ENCODE measurements at regions not wholly inside any gene's neighbourhood (a gene's known extent, or its start where the extent isn't known, plus 50 kb on each side); places are given as distances from the start of the nearest gene placed in this dataset.
"Not testable (repeated sequence)": the region's sequence is repeated elsewhere in the genome, so short reads cannot be mapped to it uniquely, and the experiment has no call there.

DNA sequence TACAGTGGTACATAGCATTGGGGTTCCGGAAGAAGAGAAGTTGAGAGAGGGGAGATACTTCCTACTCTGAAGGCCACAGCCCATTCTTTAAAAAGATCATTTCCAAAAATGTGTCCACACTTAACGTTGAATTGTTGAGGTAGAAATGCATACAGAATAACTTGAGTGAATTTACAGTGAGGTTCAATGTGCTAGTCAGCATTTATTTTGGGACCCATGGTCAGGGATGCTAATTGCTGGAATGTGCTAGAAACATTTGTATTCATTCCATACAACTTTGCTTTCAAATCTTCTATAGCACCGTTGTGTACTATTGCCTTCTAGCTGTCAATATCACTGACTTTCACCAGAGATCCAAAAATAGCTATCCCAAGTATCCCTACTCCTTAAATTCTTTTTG lies 325.9 kb downstream of the SATB2 start:
- no peak for DNase-seq (ENCODE audit: low read depth in 2 of 2)

DNA sequence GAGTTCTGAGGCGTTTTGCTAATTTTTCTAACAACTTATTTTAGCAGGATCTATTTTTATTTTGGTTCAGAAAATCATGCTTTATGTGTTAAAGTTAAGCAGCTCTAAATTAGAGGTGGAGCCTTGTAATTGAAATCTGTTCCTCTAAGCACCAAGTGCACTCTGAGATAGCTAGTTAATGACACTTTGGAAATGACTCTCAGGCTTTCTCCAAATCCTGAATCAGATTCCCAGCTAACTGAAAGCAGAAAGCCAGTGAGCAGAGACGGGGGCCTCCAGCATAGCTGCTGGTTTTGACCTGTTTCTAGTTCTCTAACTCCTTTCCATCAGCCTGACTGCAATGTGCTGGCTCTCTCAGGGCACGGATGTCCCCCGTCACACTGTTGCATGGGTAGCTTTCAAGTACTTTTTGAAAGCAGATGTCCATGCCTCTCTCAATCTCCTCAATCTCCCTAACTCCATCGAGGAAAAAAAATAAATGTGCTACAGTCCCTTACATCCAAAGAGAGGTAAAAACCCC lies 326.5 kb downstream of the SATB2 start:
- no peak for DNase-seq (ENCODE audit: low read depth in 2 of 2)

DNA sequence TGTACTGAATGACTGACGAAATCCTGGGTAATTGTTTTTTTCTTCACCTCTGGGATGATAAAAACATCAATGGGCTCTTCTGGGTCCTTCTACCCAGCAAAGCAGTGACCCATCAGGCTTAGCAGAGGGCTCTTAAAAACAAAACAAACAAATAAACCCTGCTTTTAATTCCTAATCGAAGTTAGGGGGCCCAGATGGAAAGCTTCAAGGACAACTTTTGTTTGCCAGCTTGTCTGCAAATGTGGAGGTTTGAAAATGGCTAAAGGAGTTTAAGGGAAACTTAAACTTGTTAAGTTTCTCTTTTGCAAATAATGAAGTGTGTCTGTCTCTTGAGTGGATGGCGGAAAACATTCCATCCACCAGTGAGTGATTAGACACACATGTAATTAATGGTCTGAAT lies 327.2 kb downstream of the SATB2 start:
- DNase-seq (ENCODE audit: low read depth in 2 of 2), result no peak

DNA sequence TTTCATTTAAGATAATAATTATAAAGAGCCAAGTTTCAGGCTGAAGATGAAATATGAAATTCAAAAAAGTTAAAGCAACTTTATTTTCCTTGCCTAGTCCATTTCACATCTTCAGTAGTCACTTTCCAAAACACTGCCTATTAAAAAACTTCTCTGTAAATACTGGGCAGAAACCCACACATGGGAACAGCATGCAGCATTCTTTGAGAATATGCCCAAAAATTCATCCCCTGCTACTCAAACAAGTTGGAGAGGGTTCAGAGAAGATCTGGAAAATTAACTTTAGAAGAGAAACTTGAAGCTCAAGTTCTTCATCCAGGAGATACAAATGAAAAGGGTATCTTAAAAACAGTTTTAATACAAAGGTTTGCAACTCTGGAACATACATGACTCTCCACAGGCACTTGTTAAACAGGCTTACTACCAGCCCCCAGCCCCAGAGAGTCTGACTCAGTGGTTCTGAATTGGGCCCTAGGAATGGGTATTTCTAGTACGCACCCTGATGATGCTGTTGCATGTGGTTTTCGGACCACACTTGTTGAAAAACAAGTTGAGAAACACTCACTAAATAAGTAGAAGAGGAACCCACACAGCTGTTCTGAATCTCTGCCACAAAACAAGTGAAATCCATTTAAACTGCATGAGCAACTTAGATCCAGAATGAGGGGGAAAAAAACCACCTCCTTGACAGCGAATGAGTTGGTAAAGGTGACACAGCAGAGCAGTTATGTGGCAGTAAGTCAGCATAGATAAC lies 329.1 kb downstream of the SATB2 start:
- no peak for DNase-seq (ENCODE audit: low read depth in 2 of 2)

DNA sequence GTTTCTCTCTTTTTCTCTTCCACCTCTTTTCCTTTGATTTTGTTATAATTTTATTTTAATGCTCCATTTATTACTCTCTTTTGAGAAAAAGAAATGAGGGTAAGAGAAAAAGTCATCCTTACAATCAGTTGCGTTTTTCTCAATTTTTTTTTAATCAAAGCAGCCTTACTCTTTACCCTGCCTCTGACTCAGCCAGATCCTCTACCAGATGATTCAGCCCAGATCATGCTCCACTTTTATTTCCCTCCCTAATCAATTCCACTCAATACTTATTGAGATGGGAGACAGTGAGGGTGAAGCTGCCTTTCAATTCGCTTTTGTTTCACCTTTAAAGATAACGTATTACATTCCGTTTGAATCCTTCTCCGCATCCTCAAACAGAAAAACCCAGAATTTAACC lies 337.9 kb downstream of the SATB2 start:
- DNase-seq (ENCODE audit: low read depth in 2 of 2), result no peak

- no peak for DNase-seq (ENCODE audit: low read depth in 2 of 2)
These were observed 339.0 kb downstream of the SATB2 start for GRCh38 chr2:199118673-199119112.

DNA sequence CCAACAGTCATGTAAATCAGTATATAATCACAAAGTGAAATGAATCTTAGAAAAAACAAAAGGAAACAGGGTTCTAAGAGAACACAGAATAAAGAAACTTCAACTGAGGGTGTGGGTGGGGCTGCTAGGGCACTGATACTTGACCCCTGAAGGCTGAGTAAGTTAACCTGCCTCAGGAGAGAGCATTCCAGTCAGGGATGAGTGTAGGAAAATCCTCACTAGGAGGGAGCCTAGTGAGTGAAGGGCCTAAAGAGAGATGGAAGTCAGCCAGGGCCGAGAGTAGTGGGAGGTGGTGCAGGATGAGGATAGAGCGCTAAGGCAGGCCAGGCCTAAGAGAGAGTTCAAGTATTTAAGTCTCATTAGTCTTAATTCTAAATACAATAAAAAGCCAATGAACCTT lies 342.6 kb downstream of the SATB2 start:
- DNase-seq (ENCODE audit: low read depth in 2 of 2), result no peak

DNA sequence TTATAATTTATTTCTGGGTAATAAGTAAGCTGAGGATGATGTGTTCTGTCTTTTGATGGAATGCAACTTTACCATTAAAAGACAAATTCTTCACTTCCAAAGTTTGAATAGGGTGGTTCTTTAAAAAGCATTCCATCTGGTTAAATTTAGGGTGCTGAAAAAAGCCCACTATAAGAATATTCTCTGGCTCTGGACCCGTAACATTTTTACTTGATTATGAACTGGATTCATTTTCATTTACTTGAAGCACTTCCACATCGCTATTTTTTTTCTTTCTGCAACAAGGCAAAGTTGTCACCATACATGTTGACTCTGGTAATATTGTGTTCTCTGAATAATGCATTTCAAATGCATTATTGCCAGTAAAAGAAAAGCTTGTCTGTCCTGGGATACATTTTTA lies 344.6 kb downstream of the SATB2 start:
- DNase-seq (ENCODE audit: low read depth in 2 of 2), result no peak

DNA sequence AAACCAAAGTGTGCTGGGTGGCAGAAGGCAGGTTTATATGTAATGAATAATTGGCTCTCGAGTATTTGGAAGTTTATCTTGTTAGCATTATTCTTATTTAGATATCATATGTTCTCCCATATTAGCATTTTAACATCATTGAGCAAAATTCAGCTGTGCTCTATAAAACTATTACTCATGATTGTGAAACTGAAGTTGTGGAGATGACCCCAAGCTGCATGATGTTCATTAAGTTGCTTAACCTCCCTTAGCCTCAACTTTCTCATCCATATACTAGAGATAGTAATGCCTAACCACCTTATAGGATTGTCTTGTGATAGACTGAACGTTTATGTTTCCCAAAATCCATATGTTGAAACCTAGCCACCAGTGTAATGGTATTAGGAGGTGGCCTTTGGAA lies 346.3 kb downstream of the SATB2 start:
- no peak for DNase-seq (ENCODE audit: low read depth in 2 of 2)

- DNase-seq (ENCODE audit: low read depth in 2 of 2), result no peak
These were observed 349.7 kb downstream of the SATB2 start for GRCh38 chr2:199108056-199108455.

- no peak for DNase-seq (ENCODE audit: low read depth in 2 of 2)
These were observed 351.9 kb downstream of the SATB2 start for GRCh38 chr2:199105826-199106225.

- DNase-seq (ENCODE audit: low read depth in 2 of 2), result no peak
These were observed 356.3 kb downstream of the SATB2 start for GRCh38 chr2:199101487-199101886.

- no peak for DNase-seq (ENCODE audit: low read depth in 2 of 2)
These were observed 357.2 kb downstream of the SATB2 start for GRCh38 chr2:199100326-199101110.

- no peak for DNase-seq (ENCODE audit: low read depth in 2 of 2)
These were observed 365.3 kb downstream of the SATB2 start for GRCh38 chr2:199092419-199092818.

- DNase-seq (ENCODE audit: low read depth in 2 of 2), result no peak
These were observed 372.5 kb downstream of the SATB2 start for GRCh38 chr2:199085261-199085660.

DNA sequence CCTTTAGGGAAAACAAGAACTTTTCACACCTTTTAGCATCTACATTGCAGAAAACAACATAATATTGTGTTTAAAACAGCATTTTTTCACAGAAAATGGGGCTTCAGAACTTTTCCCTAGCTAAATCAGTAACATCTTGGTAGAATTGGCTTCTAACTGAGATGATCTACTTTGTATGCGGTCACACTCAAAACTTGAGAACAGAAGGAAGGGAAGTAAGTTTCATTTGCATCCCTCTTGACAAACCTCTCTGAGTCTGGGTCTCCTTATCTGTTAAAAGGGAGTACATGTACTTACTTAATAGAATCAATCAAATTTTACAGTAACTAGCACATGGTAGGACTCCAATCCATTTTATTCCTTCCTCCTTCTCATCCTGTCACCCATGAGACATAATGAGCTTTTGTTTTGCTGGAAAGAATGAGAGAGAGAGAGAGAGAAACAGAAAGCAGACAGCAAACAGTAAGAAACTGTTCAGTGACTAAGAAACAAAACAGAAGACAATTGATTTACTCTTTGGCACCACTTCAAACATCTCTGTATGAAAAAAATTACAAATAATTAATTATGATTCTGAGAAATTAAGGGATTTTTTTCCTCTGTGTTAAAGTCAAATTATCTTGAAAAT lies 387.3 kb downstream of the SATB2 start:
- DNase-seq (ENCODE audit: low read depth in 2 of 2), result no peak

GRCh38 chr2:199064201-199064600 lies 393.5 kb downstream of the SATB2 start:
- no peak for DNase-seq (ENCODE audit: low read depth in 2 of 2)

GRCh38 chr2:199057936-199058335 lies 399.8 kb downstream of the SATB2 start:
- DNase-seq (ENCODE audit: low read depth in 2 of 2), result no peak

GRCh38 chr2:199055336-199055735 lies 402.4 kb downstream of the SATB2 start:
- DNase-seq (ENCODE audit: low read depth in 2 of 2), result no peak

DNA sequence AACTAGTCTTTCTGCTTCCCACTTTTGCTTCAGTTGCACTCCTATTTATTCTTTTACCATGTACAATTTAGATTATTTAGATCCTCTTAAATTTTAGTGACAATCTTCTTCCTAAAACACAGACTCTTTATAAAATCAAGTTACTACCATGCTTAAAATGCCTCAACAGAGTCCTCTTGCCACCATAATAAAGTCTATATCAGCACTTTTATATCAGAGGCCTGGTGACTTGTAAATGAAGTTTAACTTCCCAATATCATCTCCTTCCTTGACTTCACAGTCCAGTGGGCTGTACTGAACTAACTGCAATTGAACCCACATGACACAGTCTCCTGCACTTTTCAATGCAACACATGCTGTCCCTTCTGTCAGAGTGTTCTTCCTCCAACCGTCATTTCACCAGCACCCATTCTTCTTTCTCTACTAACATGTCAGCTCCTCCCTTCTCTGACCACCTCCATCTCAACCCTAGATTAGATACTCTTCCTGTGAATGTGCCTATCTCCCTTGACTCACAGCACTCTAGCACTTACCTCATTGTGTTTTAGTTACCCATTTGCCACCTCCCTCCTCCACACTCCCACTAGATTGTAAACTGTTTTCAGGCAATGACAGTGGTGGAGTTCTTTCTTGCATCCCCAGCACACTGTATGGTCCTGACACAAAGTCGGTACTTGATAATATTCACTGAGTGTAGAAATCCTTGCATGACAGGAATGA lies 414.9 kb downstream of the SATB2 start:
- no peak for DNase-seq (ENCODE audit: low read depth in 2 of 2)

- DNase-seq (ENCODE audit: low read depth in 2 of 2), result no peak
These were observed 417.2 kb downstream of the SATB2 start for GRCh38 chr2:199040522-199040921.

DNA sequence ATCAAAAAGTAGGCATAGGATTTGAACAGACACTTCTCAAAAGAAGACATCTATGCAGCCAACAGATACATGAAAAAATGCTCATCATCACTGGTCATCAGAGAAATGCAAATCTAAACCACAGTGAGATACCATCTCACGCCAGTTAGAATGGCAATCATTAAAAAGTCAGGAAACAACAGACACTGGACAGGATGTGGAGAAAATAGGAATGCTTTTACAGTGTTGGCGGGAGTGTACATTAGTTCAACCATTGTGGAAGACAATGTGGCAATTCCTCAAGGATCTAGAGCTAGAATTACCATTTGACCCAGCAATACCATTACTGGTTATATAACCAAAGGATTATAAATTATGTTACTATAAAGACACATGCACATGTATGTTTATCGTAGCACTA lies 424.0 kb downstream of the SATB2 start:
- not testable (repeated sequence) for DNase-seq (ENCODE audit: low read depth in 2 of 2)
